OCI-M1 (cell line): ENCODE measurements at regions not wholly inside any gene's neighbourhood (a gene's known extent, or its start where the extent isn't known, plus 50 kb on each side); places are given as distances from the start of the nearest gene placed in this dataset.
"Not testable (repeated sequence)": the region's sequence is repeated elsewhere in the genome, so short reads cannot be mapped to it uniquely, and the experiment has no call there.

ENCODE experiments used
- DNase-seq: peaks from one replicate; lab custom pipeline; 2025; lab: John Stamatoyannopoulos, UW

DNA sequence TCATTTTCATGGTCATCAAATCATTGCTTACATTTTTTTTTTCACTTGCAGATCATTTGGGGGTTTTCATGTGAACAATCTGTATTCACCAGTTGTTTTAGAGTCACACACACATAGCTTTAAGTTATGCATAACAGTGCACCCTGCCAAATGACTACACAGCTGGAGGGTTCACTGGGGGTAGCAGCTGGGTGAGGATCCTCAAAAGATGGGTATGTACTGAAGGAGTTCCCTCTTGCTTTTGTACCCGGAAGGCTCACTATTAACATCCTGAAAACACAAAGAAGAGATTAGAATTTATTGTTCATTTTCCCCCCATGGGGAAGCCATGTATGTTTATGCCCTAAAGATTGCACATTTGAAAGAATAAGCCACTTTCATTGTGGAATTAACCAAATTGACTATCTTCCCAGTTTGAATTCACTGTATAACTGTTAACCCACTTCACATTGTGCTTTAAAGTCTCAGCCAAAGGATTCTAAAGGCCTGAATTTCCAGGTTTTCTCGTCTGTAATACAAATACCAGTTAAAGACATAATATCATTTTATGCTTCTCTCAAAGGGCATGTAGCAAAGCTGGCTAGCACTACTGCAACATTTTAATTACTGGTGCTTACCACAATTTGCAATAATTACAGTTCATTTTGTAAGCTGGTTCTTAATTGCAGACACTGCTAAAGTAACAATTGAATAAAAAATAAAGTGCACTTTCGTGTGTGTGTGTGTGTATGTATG lies 466.4 kb upstream of the MEF2C start:
- no peak for DNase-seq

DNA sequence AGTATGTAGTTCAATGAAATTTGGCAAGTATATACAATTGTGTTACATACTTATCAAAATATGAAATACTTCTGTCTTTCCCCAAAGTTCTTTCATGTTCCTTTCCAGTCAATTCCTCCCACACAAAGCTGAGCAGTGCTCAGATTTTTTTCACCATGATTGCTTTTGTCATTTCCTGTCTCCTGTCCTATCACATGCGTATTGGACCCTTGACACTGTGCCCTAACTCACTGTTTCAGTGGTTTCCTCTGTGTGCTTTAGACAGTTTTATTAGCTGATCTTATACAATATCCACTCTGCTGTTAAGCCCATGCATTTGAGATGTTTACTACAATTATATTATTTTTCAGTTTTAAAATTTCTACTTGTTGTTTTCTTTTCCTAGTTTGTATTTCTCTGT lies 463.6 kb upstream of the MEF2C start:
- DNase-seq, result peak; percentile 7

DNA sequence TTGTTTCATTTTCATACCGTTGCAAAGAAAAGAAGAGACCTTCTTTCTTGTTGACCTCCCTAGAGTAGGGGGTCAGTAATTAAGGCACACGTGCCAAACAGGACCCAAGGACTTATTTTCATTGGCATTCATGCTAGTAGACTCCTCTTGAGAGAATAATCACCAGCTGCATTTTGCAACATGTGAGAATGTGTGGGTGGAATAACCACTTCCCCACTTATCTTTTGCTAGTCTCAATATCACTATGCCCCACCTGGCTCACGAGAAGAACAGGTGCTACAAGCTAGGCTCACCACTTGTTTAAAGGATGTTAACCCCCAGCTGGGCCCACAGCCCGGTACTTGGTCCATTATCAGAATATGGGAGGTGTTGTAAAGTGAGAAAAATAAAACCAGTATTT lies 460.7 kb upstream of the MEF2C start:
- peak; percentile 80 for DNase-seq

DNA sequence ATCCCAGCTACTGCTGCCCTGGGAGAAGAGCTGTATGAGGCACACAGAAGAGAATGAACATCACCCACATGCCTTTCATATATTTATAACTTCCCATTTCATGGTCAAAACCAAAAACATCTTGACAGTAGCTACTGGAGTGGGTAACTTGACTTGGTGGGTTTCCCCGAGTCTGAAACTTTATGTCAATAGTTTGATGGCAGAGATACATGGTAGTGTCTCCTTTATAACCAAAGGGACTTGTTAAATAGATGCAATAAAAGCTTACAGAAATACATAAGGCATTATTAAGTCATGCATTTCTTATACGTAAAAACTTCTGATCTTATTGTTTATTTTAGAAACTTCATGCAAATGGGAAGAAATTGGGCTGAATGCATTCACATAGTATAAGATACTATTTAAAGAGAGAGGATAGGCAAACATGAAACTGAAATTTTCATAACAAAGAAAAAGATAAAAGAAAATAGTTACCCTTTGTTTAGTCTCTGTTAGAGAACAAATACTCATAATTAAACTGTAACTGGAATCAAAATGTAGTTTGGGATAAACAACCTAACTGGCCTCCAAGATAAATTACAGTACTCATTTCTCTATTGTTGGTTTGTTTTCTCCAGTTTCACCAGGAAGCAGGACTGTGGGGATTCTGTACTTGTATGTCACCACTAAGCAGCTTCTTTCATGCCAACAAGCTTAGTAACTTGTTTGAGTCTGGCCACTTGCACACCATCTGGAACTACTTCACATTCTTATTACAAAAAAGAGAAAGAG lies 459.3 kb upstream of the MEF2C start:
- DNase-seq, result peak; percentile 27

DNA sequence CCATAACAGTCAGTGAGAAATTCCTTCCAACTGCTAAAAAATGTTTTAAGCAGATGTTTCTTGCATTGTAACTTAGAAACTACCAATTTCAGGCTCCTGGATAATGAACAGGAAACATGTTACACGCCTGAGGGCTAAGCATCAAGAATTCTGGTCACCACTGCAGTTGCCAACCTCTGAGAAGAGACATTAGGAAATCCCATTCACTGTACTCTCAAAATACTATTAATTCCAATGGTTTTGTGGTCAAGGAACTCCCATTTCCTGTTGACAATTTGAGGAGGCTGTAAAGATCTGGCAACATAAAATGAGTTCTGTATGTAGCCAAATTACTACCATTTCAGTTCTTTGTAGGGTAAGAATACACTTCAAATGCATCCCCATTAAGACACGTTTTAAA lies 456.0 kb upstream of the MEF2C start:
- DNase-seq, result no peak

DNA sequence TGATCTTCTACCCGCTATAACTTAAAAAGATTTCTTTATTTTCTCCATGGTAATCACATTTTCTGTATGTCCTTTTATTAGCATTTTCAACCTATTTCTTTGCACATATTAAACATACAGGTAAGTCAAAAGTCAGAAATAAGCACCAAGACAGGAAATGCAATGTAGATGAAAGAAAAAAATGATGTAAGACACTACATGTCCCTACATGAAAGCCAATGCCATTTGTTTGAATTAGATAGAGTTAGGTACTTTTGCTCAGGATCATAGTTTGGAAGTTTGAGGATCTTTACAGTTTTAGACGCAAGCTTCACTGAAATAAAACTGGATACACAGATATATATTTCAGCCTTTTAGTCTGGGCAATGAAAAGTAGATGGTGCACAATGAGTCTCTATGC lies 453.1 kb upstream of the MEF2C start:
- DNase-seq, result no peak

DNA sequence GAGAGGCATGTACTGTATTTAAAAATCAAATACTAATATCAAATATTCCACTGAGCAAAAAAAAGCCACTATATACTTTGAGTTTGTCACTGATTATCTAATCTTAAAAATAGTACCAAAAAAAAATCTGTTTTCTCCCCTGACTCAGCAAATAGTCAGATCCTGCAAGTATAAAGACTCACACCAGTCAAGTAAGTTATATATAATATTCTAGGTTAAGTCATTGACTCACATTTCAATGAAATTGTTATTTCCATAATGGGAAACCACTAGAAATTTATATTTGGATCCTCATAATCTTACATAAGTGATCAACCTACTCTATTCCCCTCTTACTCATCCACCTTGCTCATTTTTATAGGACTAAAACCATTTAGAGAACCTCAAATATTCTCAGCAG lies 447.2 kb upstream of the MEF2C start:
- DNase-seq, result no peak

DNA sequence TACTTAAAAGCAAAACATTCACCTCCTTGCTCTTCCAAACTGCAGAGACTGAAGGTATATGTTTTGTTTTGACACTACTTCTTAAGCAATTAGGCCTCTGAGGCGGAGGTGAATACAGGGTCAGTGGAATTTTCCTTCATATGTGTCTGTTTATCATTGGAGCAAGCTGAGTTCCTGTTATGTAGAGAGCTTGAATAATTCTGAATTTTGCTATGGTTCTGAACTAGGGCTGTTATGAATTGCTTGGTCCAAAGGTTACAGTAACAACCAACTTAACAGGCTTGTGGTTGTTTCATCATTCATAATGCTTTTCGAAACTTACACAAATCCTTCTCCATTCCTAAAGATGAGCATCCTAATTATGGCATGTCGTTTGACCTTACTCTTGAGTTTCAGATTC lies 444.6 kb upstream of the MEF2C start:
- no peak for DNase-seq

DNA sequence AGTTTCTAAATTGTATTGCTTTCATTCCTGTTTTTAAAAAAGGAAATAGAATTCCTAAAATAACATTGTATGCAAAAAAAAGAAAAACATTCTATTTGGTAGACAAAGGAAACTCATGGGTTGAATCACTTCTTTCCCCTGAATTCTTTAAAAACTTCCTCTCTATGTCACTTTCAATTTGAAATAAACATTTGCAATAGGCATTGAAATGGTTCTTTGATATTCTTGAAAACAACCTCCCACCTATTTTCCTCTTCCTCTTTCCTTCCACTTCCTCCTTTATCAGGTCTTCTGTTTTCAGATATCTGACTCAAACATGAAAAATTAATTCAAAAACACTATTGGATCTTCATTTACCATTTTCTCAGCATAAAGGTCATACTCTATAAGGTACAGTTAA lies 442.0 kb upstream of the MEF2C start:
- DNase-seq, result peak; percentile 51

DNA sequence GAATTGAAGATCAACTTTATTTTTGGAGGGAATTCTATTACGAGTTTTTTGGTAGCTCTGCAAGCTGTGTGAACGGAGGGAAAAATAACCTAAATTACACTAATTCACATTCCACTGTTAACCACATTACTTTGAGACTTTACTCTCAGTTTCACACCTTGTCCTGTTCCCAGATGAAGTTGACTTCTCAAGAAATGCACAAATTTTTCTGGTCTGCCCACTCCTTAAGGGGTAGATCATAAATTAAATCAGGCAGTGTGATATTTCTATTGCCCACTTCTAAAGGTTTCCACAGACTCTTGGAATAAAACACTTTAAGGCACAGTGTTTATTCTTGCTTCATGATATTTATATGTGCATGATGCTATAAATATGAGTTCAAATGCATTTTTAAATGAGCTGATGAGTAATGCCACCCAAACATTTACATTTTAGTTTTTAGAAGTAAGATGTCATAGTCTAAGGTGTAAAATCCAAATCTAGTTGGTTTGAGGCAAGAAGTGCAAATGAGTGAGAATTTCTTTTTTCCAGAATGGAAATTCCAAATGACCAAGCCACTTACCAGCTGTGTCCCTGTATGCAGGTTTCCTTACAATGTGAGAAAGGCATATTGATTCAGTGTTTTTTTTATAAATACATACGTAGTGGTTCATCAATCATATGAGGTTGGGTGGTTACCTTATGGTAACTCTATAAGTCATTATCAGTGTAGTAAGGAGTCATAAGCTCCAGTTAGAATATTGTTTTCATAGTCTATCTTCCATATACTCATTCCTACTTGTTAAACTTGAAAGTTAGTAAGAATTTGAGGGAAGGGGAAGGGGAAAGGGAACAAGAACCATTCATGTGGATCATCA lies 437.7 kb upstream of the MEF2C start:
- no peak for DNase-seq

DNA sequence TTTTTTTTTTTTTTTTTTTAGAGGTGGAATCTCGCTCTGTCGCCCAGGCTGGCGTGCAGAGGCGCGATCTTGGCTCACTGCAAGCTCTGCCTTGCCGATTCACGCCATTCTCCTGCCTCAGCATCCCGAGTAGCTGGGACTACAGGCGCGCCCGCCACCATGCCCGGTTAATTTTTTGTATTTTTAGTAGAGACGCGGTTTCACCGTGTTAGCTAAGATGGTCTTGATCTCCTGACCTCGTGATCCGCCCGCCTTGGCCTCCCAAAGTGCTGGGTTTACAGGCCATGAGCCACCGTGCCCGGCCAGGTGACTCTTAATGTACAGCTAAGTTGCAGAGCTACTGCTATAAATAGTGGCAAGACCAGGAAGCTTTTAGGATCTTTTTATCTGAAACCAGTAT lies 434.9 kb upstream of the MEF2C start:
- DNase-seq, result not testable (repeated sequence)

DNA sequence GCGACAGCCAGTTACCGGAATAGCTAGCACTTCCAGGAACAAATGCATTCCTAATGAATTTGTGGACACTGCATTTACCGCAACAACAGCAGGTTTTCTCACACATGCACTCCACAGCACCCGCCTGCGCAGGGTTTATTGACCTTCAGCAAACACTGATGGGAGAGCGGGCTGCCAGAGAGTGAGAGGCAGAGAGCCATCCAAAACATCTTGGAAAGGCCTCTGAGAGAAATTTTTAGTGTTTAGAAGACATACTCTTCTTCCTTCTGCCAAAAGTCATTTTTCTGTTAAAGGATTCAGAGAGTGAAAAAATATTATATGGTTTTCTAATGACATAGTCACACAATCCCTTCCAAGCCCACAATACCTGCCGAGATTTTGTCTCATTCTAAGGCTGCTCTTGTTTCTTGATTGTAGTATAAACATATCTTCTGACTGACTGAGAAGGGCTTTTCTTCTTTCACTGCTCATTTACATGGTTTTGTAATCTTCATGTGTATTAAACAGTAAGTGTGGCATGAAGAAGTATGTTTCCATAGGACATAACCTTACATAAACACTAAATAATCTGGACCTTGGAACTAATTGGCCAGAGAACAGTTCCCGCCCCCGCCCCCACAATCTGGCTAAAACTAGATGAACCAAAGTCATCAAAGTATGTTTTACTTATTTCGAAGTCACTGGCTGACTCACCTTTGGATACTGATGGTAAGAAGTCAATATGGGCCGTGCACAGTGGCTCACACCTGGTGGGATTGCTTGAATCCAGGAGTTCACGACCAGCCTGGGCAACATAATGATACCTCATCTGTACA lies 432.5 kb upstream of the MEF2C start:
- DNase-seq, result no peak

DNA sequence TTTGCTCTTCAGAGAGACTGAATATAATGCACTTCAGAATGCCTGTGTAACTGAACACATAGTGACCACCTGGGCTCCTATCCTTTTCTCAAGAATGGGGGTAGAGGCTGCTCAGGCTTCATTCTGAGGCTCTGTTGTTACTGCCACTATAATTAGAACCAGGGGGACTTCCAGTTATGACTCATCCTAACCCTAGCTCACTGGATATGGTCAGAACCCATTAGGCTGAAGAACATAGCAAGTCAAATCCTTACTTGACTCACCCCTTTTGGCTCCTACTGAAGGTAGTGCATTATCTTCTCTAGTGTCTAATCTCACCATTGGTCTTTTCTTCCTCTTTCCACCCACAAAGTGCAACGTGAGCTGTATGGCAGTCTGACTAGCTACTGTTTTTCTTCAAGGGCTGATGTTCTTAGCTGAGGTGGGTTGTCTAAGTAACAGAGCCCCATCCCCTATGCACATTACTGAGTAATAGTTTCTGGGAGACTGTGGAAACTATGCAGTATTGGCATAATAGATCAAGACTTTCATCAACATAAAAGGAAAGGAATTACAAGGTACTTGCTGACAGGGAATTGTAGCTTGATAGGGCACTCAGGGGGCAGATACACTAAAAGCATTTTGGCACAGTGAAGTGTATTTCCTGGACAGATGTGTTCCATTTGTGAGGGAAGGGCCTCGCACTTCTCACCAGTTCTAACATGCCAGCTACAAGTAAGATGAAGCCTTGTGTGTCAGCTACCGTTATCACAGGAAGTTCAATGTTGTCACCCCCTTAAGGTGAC lies 431.0 kb upstream of the MEF2C start:
- peak; percentile 73 for DNase-seq

DNA sequence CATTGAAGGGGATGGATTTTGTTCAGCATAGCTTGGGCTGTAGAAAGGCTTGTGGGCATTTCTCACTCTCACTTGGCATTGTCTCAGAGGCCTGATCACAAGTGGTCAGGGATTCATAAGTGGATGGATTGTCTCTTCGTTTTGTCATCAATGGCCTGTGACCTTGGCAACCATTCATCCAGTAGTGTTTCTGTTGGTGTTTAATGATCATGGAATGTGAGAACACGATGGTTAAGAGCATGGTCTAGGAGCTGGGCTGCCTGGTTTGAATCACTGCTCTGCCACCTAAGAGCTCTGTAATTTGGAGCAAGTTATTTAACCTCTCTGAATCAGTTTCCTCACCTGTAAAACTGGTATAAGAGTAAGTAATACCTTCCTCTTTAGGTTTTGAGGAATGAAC lies 430.1 kb upstream of the MEF2C start:
- DNase-seq, result no peak

DNA sequence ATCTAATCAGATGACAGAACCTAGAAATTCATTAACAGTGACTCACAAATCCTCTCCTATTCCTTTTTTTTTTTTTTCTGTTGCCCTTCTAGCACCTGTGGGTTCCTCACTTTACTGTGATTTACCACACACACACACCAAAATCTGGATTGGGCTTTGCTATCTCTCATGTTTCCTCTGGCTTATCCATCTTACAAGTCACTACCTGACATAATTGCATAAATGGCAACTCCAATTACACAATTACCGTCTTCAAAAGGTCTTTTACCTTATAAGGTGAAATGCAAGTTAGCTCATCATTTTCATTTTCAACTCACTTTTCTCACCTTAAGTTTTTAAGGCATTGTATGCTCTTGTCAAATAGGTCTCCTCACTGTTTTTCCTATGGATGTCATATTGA lies 426.3 kb upstream of the MEF2C start:
- no peak for DNase-seq

DNA sequence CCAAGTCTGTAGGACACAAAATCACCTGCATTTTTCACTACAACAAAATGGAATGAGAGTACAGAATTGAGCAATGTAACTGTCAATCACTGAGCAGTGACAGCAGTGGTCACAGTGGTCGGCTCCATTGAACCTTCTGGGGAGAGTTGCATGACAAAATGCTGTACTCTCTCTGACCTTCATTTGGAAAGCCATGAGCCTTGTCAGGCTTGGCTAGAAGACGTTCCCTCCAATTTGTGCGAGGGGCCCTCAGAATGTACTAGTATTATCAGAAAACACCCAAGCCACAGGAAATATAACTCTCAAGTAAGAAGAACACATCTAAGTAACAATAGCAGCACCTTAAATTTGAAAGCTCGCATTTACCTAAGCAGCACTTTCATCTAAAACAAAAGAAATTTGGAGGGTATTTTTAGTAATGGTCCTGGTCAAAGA lies 425.6 kb upstream of the MEF2C start:
- peak; percentile 72 for DNase-seq

DNA sequence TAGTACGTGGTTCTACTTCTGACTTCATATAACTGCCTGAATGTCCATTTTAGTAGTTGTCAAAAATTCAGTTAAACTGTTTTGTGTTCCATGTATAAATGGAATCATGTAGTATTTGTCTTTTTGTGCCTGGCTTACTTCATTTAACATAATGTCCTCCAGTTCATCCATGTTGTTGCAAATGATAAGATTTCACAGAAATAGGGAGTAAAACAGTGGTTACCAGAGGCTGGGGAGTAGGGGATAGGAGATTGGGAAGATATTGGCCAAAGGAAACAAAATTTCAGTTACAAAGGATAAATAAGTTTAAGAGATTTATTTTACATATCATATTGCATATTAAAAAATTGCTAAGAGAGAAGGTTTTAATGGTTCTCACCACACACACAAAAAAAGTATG lies 425.0 kb upstream of the MEF2C start:
- peak; percentile 62 for DNase-seq

DNA sequence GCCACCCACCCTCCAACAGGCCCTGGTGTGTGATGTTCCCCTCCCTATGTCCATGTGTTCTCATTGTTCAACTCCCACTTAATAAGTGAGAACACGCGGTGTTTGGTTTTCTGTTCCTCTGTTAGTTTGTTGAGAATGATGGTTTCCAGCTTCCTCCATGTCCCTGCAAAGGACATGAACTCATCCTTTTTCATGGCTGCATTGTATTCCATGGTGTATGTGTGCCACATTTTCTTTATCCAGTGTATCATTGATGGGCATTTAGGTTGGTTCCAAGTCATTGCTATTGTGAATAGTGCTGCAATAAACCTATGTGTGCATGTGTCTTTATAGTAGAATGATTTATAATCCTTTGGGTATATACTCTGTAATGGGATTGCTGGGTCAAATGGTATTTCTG lies 424.2 kb upstream of the MEF2C start:
- not testable (repeated sequence) for DNase-seq

DNA sequence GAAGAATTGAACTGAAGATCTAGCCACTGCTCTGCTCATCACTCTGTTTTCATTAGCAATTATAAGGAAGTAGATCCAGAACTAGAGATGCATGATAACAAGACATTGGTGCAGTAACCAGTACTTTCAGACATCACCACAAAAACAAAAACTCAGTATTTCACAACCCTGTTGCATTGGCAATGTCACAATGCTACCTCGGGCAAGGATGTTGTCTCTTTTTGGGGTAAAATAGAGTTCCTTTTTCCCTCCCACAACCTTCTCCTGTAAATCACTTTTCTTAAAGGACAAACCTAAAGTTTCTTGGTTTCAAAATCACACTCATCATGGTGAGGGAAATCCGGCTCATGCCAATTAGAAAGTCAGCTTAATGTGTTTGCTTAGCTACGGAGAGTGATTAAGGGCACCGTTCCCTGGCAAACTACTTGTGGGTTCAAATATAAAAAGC lies 420.1 kb upstream of the MEF2C start:
- DNase-seq, result peak; percentile 27

DNA sequence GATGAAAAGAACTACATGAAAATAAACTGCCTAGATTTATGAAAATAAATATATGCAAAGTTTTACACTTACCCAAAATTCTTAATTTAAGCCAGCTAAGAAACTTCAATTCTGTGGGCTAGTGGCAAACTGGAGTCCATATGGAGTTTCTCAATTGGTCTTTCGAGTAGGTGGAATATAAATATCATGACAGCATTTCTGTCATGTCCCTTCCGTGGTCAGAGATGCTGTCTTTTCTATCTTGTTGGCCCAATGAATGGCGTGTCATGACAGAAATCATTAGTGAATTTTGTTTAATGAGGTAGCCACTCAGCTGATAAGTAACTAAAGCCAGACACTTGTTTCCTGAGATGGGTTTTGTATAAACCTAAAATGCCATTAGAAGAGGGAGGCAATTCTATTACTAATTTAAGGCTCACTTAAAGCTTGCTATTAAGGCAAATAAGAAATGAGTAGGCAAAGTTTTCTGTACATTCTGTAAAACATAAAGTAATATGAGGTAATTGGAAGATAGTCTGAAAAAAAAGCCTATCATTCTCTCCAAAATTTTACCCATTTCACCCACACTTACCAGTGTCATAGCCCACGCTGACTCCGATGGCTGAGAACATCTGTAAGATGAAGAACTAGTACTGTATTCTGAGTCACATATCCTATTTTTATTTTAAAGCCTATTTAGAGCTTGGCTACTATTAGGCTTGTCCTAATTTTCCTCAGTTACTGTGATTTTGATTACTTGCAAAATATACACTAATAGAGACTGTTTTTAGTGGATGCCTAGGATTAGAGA lies 419.3 kb upstream of the MEF2C start:
- DNase-seq, result no peak
